ENCODE measurements at regions not wholly inside any gene's neighbourhood (a gene's known extent, or its start where the extent isn't known, plus 50 kb on each side); places are given as distances from the start of the nearest gene placed in this dataset.

GRCh38 chrY:15259286-15259685 is 735.0 kb downstream of the NLGN4Y start:
- Histone ChIP-seq H3K4me2 (no peak overlapping the region), H3K36me3 (ENCODE audit: insufficient read depth) (no peaks in the 10 kb centered on the region), H3K79me2 (replicated peaks; ENCODE audit: insufficient read depth) (no peaks in the 10 kb centered on the region), H4K20me1 (replicated peaks; ENCODE audit: insufficient read depth) (no peaks in the 10 kb centered on the region), H3K27ac (ENCODE audit: low read depth) (no peak overlapping the region), H3K4me1 (ENCODE audit: insufficient read depth) (no peaks in the 10 kb centered on the region), H3K9me2 (ENCODE audit: insufficient read depth) (no peaks in the 10 kb centered on the region), H2AFZ (no peak overlapping the region), H3K27me3 (ENCODE audit: insufficient read depth) (no peaks in the 10 kb centered on the region), H3F3A (replicated peaks; ENCODE audit: low read depth) (no peaks in the 10 kb centered on the region), H3K4me3 (no peak overlapping the region)
- no peaks in the 10 kb centered on the region for H3K27me3 Mint-ChIP-seq (ENCODE audit: insufficient read depth, low read depth, poor library complexity)
- peaks cover 18% of the 10 kb centered on the region for H3K36me3 Mint-ChIP-seq (ENCODE audit: low read depth)
- ATAC-seq (no peak), DNase-seq (ENCODE audit: low spot score) (no peak)
- no peaks in the 10 kb centered on the region for H3K4me1 Mint-ChIP-seq
- no peak overlapping the region for H3K27ac Mint-ChIP-seq
- H3K9me3 Mint-ChIP-seq: peaks cover 24% of the 10 kb centered on the region
- TF ChIP-seq JUNB (IDR thresholded peaks at IDR 0.05; ENCODE audit: unreplicated experiment) (no peak), CREB1 (CRISPR knock-in tag; IDR thresholded peaks at IDR 0.05; ENCODE audit: low read depth) (no peak), CTCF (conservative IDR thresholded peaks at IDR 0.05; ENCODE audit: low read depth in 2 of 2) (no peak), ZNF462 (CRISPR knock-in tag; IDR thresholded peaks at IDR 0.05) (no peak), ETS1 (IDR thresholded peaks at IDR 0.05) (no peak), NANOG (IDR thresholded peaks at IDR 0.05; ENCODE audit: borderline replicate concordance) (no peak), EZH2phosphoT487 (IDR thresholded peaks at IDR 0.05; ENCODE audit: unreplicated experiment) (no peak), POLR2AphosphoS5 (IDR thresholded peaks at IDR 0.05; ENCODE audit: low read depth) (no peak), ZNF114 (CRISPR knock-in tag; IDR thresholded peaks at IDR 0.05) (no peak), ZNF331 (CRISPR knock-in tag; IDR thresholded peaks at IDR 0.05; ENCODE audit: low read depth) (no peak), EZH2 (IDR thresholded peaks at IDR 0.05; ENCODE audit: low read depth, unreplicated experiment) (no peak), STAT1 (IDR thresholded peaks at IDR 0.05; ENCODE audit: unreplicated experiment) (no peak), REST (IDR thresholded peaks at IDR 0.05; ENCODE audit: unreplicated experiment) (no peak)
- H3K4me3 Mint-ChIP-seq: no peak overlapping the region
